ENCODE measurements at regions not wholly inside any gene's neighbourhood (a gene's known extent, or its start where the extent isn't known, plus 50 kb on each side); places are given as distances from the start of the nearest gene placed in this dataset.

- 73 to 79% methylated on average over 10 of the region's 10 CpGs for WGBS, 2 experiments (ENCODE audit: low coverage in 1 of 2, low lambda C conversion rate in 2 of 2, missing lambda C conversion rate in 2 of 2)
- no peak for DNase-seq
- H3K36me3 ChIP-seq (ENCODE audit: low read depth), result no peaks in the 10 kb centered on the region
- H3K27ac ChIP-seq, result no peak overlapping the region
- no peaks in the 10 kb centered on the region; the same call in 1 of the 2 replicates for H3K27me3 ChIP-seq (replicated peaks; ENCODE audit: insufficient read depth)
- no peak for TF ChIP-seq EZH2 (IDR thresholded peaks at IDR 0.05; ENCODE audit: insufficient read depth, poor library complexity, severe bottlenecking)
- TF ChIP-seq EZH2phosphoT487 (IDR thresholded peaks at IDR 0.05; ENCODE audit: insufficient read depth, low read depth), result no peak
- no peak overlapping the region for H3K4me2 ChIP-seq (ENCODE audit: unreplicated experiment)
- no peak overlapping the region for H3K4me3 ChIP-seq
- no peak overlapping the region for H3K9ac ChIP-seq
- in situ Hi-C loops (cut with MboI), result no loop called here
- no peaks in the 10 kb centered on the region for H3K4me1 ChIP-seq (ENCODE audit: insufficient read depth)
- no peaks in the 10 kb centered on the region for H4K20me1 ChIP-seq (ENCODE audit: insufficient read depth)
- no peaks in the 10 kb centered on the region for H3K9me2 ChIP-seq (ENCODE audit: insufficient read depth)
- H3F3A ChIP-seq (ENCODE audit: insufficient read depth), result no peaks in the 10 kb centered on the region
- no peaks in the 10 kb centered on the region for H3K79me2 ChIP-seq (ENCODE audit: insufficient read depth)
- H3K9me3 ChIP-seq (ENCODE audit: low read depth), result no peaks in the 10 kb centered on the region
- H2AFZ ChIP-seq, result no peak overlapping the region
Observed at GRCh38 chr6:4295058-4295782, 159.8 kb upstream of the ECI2 start.

DNA sequence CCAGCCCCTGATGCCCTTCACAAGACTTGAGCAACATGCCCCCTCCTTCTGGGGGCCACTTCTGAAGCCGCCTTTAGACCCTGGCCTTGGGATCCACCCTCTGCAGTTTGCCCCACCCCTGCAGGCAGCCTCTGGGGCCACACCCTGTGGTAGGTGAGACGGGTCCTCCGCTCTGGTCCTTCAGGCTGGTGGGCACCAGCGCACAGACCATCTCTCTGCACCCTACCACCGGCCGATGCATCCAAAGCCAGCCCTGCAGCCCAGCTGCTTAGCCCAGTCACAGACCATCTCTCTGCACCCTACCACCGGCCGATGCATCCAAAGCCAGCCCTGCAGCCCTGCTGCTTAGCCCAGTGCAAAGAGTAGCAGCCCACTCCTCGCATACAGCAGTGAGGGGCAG is 159.3 kb upstream of the ECI2 start:
- no peaks in the 10 kb centered on the region for H3K79me2 ChIP-seq (ENCODE audit: insufficient read depth)
- 59 to 66% methylated on average over 8 to 9 of the region's 9 CpGs for WGBS, 2 experiments (ENCODE audit: low coverage in 1 of 2, low lambda C conversion rate in 2 of 2, missing lambda C conversion rate in 2 of 2)
- H3K9me2 ChIP-seq (ENCODE audit: insufficient read depth), result no peaks in the 10 kb centered on the region
- no peaks in the 10 kb centered on the region for H3K4me1 ChIP-seq (ENCODE audit: insufficient read depth)
- no peak for TF ChIP-seq EZH2 (IDR thresholded peaks at IDR 0.05; ENCODE audit: insufficient read depth, poor library complexity, severe bottlenecking)
- no peak overlapping the region for H3K9ac ChIP-seq
- no peaks in the 10 kb centered on the region for H3K36me3 ChIP-seq (ENCODE audit: low read depth)
- no peaks in the 10 kb centered on the region for H3F3A ChIP-seq (ENCODE audit: insufficient read depth)
- no peaks in the 10 kb centered on the region; the same call in 1 of the 2 replicates for H3K27me3 ChIP-seq (replicated peaks; ENCODE audit: insufficient read depth)
- no peaks in the 10 kb centered on the region for H4K20me1 ChIP-seq (ENCODE audit: insufficient read depth)
- in situ Hi-C loops (cut with MboI), result no loop called here
- H3K4me2 ChIP-seq (ENCODE audit: unreplicated experiment), result no peak overlapping the region
- no peaks in the 10 kb centered on the region for H3K9me3 ChIP-seq (ENCODE audit: low read depth)
- DNase-seq, result no peak
- no peak overlapping the region for H3K27ac ChIP-seq
- H3K4me3 ChIP-seq, result no peak overlapping the region
- no peak overlapping the region for H2AFZ ChIP-seq

DNA sequence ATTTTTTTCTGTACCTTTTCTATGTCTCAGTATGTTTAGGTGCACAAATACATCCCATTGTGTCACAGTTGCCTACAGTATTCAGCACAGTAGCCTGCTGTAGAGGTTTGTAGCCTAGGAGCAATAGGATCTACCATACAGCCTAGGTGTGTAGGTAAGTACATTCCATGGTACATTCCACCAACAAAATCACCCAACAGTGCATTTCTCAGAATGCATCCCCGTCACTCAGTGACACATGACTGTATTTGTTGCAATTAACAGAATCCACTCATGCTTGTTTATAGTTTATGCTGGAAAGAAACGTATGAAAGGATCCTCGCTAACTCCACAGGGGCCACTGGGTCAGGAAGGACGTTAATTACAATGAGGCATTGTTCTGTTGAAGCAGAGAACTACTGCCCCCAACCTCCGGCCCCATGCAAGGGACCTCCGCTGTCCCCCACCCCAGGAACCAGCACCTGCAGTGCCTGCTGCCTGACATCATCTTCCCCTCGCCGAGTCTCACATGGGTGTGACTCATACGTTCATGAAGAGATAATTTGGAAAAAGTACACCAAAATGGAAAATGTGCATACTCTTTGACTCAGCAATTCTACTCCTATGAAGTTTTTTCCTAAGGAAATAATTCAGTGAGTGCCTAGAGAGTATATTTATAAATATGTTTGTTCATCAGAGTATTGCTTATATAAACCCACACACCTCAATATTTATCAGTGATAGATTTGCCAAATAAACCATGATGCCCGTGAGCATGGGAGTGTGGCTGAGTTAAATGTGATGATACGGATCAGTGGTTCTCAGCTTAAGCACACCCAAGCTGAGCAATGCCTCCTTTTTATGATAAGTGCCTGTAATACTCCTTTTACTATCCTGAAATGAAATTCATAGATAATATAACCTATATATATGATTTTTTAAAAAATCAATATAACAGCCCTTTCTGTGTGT is 156.4 kb upstream of the ECI2 start:
- peak; percentile 71 for DNase-seq
- Histone ChIP-seq H3K9ac (no peak overlapping the region), H2AFZ (no peak overlapping the region), H4K20me1 (ENCODE audit: insufficient read depth) (no peaks in the 10 kb centered on the region), H3K27ac (no peak overlapping the region), H3K9me2 (ENCODE audit: insufficient read depth) (no peaks in the 10 kb centered on the region), H3K79me2 (ENCODE audit: insufficient read depth) (no peaks in the 10 kb centered on the region), H3K36me3 (ENCODE audit: low read depth) (no peaks in the 10 kb centered on the region), H3K4me2 (ENCODE audit: unreplicated experiment) (no peak overlapping the region), H3K4me1 (ENCODE audit: insufficient read depth) (no peaks in the 10 kb centered on the region), H3K4me3 (no peak overlapping the region), H3K9me3 (ENCODE audit: low read depth) (no peaks in the 10 kb centered on the region), H3F3A (ENCODE audit: insufficient read depth) (no peaks in the 10 kb centered on the region), H3K27me3 (replicated peaks; ENCODE audit: insufficient read depth) (peaks cover 7% of the 10 kb centered on the region; the same call in 1 of the 2 replicates)
- in situ Hi-C loops (cut with MboI), result no loop called here
- 59 to 60% methylated on average over 11 of the region's 11 CpGs for WGBS, 2 experiments (ENCODE audit: low coverage in 1 of 2, low lambda C conversion rate in 2 of 2, missing lambda C conversion rate in 2 of 2)
- TF ChIP-seq EZH2phosphoT487 (IDR thresholded peaks at IDR 0.05; ENCODE audit: insufficient read depth, low read depth) (no peak), EZH2 (IDR thresholded peaks at IDR 0.05; ENCODE audit: insufficient read depth, poor library complexity, severe bottlenecking) (no peak)

GRCh38 chr6:4289770-4290320 is 154.5 kb upstream of the ECI2 start:
- H3K9me3 ChIP-seq (ENCODE audit: low read depth), result no peaks in the 10 kb centered on the region
- DNase-seq, result no peak
- H2AFZ ChIP-seq, result no peak overlapping the region
- H3K9me2 ChIP-seq (ENCODE audit: insufficient read depth), result no peaks in the 10 kb centered on the region
- H3K36me3 ChIP-seq (ENCODE audit: low read depth), result no peaks in the 10 kb centered on the region
- no peaks in the 10 kb centered on the region for H3K79me2 ChIP-seq (ENCODE audit: insufficient read depth)
- H3F3A ChIP-seq (ENCODE audit: insufficient read depth), result no peaks in the 10 kb centered on the region
- no peak overlapping the region for H3K9ac ChIP-seq
- H3K4me3 ChIP-seq, result no peak overlapping the region
- no peaks in the 10 kb centered on the region for H4K20me1 ChIP-seq (ENCODE audit: insufficient read depth)
- H3K27ac ChIP-seq, result no peak overlapping the region
- 89 to 90% methylated on average over 4 of the region's 4 CpGs for whole genome bisulfite sequencing, 2 experiments (ENCODE audit: low coverage in 1 of 2, low lambda C conversion rate in 2 of 2, missing lambda C conversion rate in 2 of 2)
- H3K4me1 ChIP-seq (ENCODE audit: insufficient read depth), result no peaks in the 10 kb centered on the region
- no peak overlapping the region for H3K4me2 ChIP-seq (ENCODE audit: unreplicated experiment)
- no peak for TF ChIP-seq EZH2phosphoT487 (IDR thresholded peaks at IDR 0.05; ENCODE audit: insufficient read depth, low read depth)
- in situ Hi-C loops (cut with MboI), result no loop called here
- H3K27me3 ChIP-seq (replicated peaks; ENCODE audit: insufficient read depth), result peaks cover 21% of the 10 kb centered on the region; the same call in 1 of the 2 replicates

Measured in GM23248 (cell line).